Common myeloid progenitor, CD34-positive (primary cell): ENCODE measurements at regions not wholly inside any gene's neighbourhood (a gene's known extent, or its start where the extent isn't known, plus 50 kb on each side); places are given as distances from the start of the nearest gene placed in this dataset.

Experiments
- CTCF ChIA-PET: fragments of 350-600 bp; sonication (Branson Sonifier 250); formaldehyde crosslinking; loops from one replicate; lab custom pipeline; 2021; ENCODE audit warnings: antibody characterized with exemption; lab: Charles Lee
- POLR2A ChIA-PET: fragments of 350-600 bp; sonication (Branson Sonifier 250); formaldehyde crosslinking; loops from one replicate; lab custom pipeline; 2021; ENCODE audit warnings: antibody characterized with exemption; lab: Charles Lee
- DNase-seq, 3 donors: peaks; one replicate each; pipeline versions ENCODE4 v3.0.0 to v3.0.0-alpha.2; 2013
- H3K27ac ChIP-seq, 2 experiments: 1 replicate in 1 of 2; 2 replicates in 1 of 2; pipeline ENCODE4 v1.7.0; 2013; ENCODE audit warnings: inconsistent platforms in 2 of 2, low read length in 2 of 2, mild to moderate bottlenecking in 2 of 2, low read depth in 1 of 2, moderate library complexity in 1 of 2; ENCODE audit not compliant: severe bottlenecking in 2 of 2, insufficient read depth in 1 of 2, poor library complexity in 1 of 2
- H3K27me3 ChIP-seq, 5 experiments: replicated peaks in 2 of 5; 1 replicate in 3 of 5; 2 replicates in 2 of 5; pipeline versions ENCODE4 v1.6.1 to v1.7.0; 2013; ENCODE audit warnings: low read length in 4 of 5, mild to moderate bottlenecking in 2 of 5, moderate library complexity in 2 of 5, inconsistent platforms in 1 of 5; ENCODE audit not compliant: insufficient read depth in 5 of 5, control insufficient read depth in 4 of 5
- H3K36me3 ChIP-seq, 4 experiments: 1 replicate in 2 of 4; 2 replicates in 2 of 4; pipeline versions ENCODE4 v1.6.1 to v1.7.0; 2013; ENCODE audit warnings: low read length in 3 of 4, control low read depth in 1 of 4, mild to moderate bottlenecking in 1 of 4; ENCODE audit not compliant: control insufficient read depth in 4 of 4, insufficient read depth in 4 of 4
- H3K4me1 ChIP-seq, 4 experiments: 1 replicate in 3 of 4; 2 replicates in 1 of 4; pipeline versions ENCODE4 v1.6.1 to v1.7.1; 2013; ENCODE audit warnings: low read length in 3 of 4, mild to moderate bottlenecking in 3 of 4, control low read depth in 1 of 4, inconsistent platforms in 1 of 4, moderate library complexity in 1 of 4; ENCODE audit not compliant: control insufficient read depth in 4 of 4, insufficient read depth in 4 of 4; ENCODE audit errors: control extremely low read depth in 1 of 4
- H3K4me3 ChIP-seq, 7 experiments: 1 replicate in 4 of 7; 2 replicates in 3 of 7; pipeline versions ENCODE4 v1.5.1 to v1.7.0; 2013; ENCODE audit warnings: mild to moderate bottlenecking in 7 of 7, low read length in 6 of 7, moderate library complexity in 6 of 7, inconsistent platforms in 2 of 7, low read depth in 2 of 7, control low read depth in 1 of 7; ENCODE audit not compliant: insufficient read depth in 4 of 7, control insufficient read depth in 1 of 7; ENCODE audit errors: extremely low read depth in 1 of 7
- H3K9me3 ChIP-seq, 5 experiments: 1 replicate in 4 of 5; 2 replicates in 1 of 5; pipeline versions ENCODE4 v1.6.1 to v1.7.1; 2013; ENCODE audit warnings: low read length in 4 of 5, mild to moderate bottlenecking in 2 of 5, inconsistent platforms in 1 of 5, low read depth in 1 of 5, moderate library complexity in 1 of 5; ENCODE audit not compliant: control insufficient read depth in 4 of 5, insufficient read depth in 2 of 5; ENCODE audit errors: control extremely low read depth in 1 of 5
- WGBS: methylation state at CpG from one replicate; pipeline ENCODE4 v1.1.5; 2013; ENCODE audit not compliant: insufficient coverage; 5-methylcytosine and 5-hydroxymethylcytosine counted together

GRCh38 chr2:150883613-150883895, 378.1 kb downstream of the RBM43 start:
- H3K36me3 ChIP-seq, result no peaks in the 10 kb centered on the region
- no peaks in the 10 kb centered on the region for H3K27me3 ChIP-seq
- H3K27ac ChIP-seq, result no peak overlapping the region
- no peaks in the 10 kb centered on the region for H3K9me3 ChIP-seq
- POLR2A ChIA-PET, result no interaction called here
- DNase-seq, result no peak
- H3K4me3 ChIP-seq, result no peak overlapping the region
- no peaks in the 10 kb centered on the region for H3K4me1 ChIP-seq
- CTCF ChIA-PET, result no interaction called here

GRCh38 chr2:150882751-150883612, 378.7 kb downstream of the RBM43 start:
- H3K27me3 ChIP-seq, result no peaks in the 10 kb centered on the region
- H3K27ac ChIP-seq, result no peak overlapping the region
- 71% methylated on average over 4 of the region's 7 CpGs for WGBS
- no peaks in the 10 kb centered on the region for H3K4me1 ChIP-seq
- no peak for DNase-seq
- no peaks in the 10 kb centered on the region for H3K9me3 ChIP-seq
- POLR2A ChIA-PET, result no interaction called here
- CTCF ChIA-PET, result no interaction called here
- no peak overlapping the region for H3K4me3 ChIP-seq
- H3K36me3 ChIP-seq, result no peaks in the 10 kb centered on the region

- CTCF ChIA-PET, result no interaction called here
- no peaks in the 10 kb centered on the region for H3K9me3 ChIP-seq
- 95% methylated on average over 2 of the region's 2 CpGs for WGBS
- H3K27ac ChIP-seq, result no peak overlapping the region
- H3K36me3 ChIP-seq, result no peaks in the 10 kb centered on the region
- H3K27me3 ChIP-seq, result no peaks in the 10 kb centered on the region
- no peaks in the 10 kb centered on the region for H3K4me1 ChIP-seq
- DNase-seq, result no peak
- H3K4me3 ChIP-seq, result no peak overlapping the region
- POLR2A ChIA-PET, result no interaction called here
Measured at GRCh38 chr2:150880986-150881385, 380.7 kb downstream of the RBM43 start.

DNA sequence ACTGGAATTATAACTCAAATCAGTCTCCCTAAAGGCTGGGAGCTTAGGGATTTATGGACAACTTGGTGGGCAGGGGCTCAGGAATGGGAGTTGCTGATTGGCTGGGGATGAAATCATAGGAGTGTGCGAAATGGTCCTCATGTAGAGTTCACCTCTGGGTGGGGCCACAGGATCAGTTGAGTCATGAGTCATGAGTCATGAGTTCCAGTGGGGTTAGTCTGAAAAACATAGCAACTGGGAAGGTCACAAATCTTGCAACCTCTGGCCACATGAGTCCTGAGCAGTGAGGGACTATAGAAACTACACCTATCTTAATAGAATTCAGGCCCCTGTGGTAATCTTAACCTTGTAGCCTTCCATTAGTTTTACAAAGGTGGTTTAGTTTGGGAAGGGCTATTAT, 383.3 kb downstream of the RBM43 start:
- H3K27me3 ChIP-seq, result no peaks in the 10 kb centered on the region
- no peak for DNase-seq
- no peak overlapping the region for H3K27ac ChIP-seq
- no peaks in the 10 kb centered on the region for H3K9me3 ChIP-seq
- POLR2A ChIA-PET, result no interaction called here
- 90% methylated on average over 1 of the region's 1 CpG for WGBS
- CTCF ChIA-PET, result interaction anchor here (0.6 kb wide), 1 partner anchor 276 kb away, joined by 3 read pairs; no protein-coding TSS in a partner anchor
- no peak overlapping the region for H3K4me3 ChIP-seq
- H3K4me1 ChIP-seq, result no peaks in the 10 kb centered on the region
- H3K36me3 ChIP-seq, result no peaks in the 10 kb centered on the region

DNA sequence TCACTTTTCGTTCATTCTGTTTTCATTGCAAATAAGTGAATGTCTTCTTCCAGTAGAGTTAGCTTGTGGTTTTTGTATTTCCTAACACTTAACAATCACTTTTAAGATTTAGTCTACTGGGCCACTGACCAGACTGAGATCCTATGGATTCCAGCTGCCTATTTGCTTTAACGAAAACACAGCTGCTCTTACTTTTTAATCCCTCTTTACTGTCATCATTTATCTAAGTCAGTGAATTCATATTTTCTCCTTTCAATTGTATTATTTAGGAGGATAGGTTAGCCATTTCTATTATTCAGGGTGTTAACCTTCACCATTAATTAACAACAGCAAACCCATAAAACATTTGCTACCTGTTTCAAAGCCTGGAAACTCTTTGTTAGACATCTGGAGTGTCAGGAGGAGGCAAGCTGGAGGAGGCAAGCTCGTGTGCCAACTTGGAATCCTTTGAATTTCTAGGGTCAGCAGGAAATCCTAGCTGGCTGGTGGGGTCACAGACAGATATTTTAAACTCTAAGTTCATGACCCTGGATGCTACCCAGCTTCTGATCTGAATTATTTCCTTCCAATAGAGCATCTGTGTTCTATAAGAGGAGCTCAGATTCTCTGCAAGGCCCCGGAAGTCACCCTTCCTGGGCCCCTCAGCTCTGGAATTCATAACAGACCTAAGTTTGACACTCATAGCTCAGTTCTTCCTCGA, 385.3 kb downstream of the RBM43 start:
- no peaks in the 10 kb centered on the region for H3K4me1 ChIP-seq
- no peaks in the 10 kb centered on the region for H3K27me3 ChIP-seq
- POLR2A ChIA-PET, result no interaction called here
- H3K4me3 ChIP-seq, result no peak overlapping the region
- DNase-seq, result no peak
- H3K9me3 ChIP-seq, result peaks cover 0 to 3% (median 0%) of the 10 kb centered on the region in 5 experiments
- CTCF ChIA-PET, result no interaction called here
- H3K27ac ChIP-seq, result no peak overlapping the region
- no peaks in the 10 kb centered on the region for H3K36me3 ChIP-seq
- WGBS, result 67% methylated on average over 4 of the region's 5 CpGs

DNA sequence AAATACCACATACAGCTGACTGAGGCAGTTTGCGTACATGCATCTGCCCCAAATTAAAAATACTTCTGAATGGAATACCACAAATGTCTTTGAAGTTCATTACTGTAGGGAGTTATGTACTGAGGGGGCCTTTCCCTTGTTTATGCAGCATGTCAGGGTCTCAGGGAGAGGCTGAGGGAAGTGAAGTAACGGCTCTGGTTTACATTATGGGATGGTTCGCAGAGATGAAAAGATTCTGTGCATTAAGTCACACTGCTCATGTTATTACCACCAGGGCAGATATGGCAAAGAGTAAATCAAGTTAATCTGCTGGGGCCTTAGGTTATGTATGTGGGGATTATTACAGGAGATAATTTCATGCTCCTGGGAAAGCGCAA, 385.9 kb upstream of the RND3 start:
- Histone ChIP-seq H3K27me3 (no peaks in the 10 kb centered on the region), H3K9me3 (peaks cover 0 to 3% (median 0%) of the 10 kb centered on the region in 5 experiments), H3K4me3 (no peak overlapping the region), H3K4me1 (no peaks in the 10 kb centered on the region), H3K27ac (no peak overlapping the region), H3K36me3 (no peaks in the 10 kb centered on the region)
- DNase-seq, result no peak
- POLR2A ChIA-PET, result no interaction called here
- 63% methylated on average over 2 of the region's 4 CpGs for WGBS
- CTCF ChIA-PET, result no interaction called here

DNA sequence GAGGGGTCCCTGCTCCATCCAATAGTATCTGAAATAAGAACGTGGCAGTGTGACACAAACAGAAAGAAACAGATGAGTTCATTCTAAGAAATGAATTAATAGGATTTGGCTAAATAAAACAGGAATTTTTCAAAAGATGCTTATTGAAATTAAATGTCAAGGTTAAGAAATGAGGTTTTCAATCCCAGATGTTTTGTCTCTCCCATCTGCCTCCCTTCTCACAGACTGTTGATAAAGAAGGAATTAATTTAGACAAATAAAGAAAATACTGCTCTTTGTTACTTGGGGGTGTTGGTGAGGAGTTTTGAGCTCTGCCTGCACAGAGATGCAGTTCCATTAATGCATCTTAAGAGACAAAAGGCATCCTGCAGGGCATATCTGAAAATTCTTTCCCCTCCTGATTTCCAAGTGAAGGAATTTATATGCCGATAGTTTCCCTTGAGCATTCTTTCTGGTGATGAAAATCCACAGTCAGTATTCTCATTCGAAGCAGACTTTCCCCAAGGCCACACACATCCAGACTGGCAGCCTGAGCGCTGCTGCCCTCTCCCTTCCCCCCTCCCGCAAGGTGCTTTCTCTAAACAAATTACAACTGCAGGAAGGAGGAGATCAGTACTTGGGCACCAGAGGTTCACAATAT, 385.4 kb upstream of the RND3 start:
- H3K36me3 ChIP-seq, result no peaks in the 10 kb centered on the region
- CTCF ChIA-PET, result no interaction called here
- H3K27ac ChIP-seq, result no peak overlapping the region
- DNase-seq, result no peak
- peaks cover 0 to 3% (median 0%) of the 10 kb centered on the region in 5 experiments for H3K9me3 ChIP-seq
- H3K27me3 ChIP-seq, result no peaks in the 10 kb centered on the region
- no peaks in the 10 kb centered on the region for H3K4me1 ChIP-seq
- POLR2A ChIA-PET, result no interaction called here
- 52% methylated on average over 4 of the region's 5 CpGs for WGBS
- H3K4me3 ChIP-seq, result no peak overlapping the region
